CD14-positive monocyte (primary cell): ENCODE measurements at regions not wholly inside any gene's neighbourhood (a gene's known extent, or its start where the extent isn't known, plus 50 kb on each side); places are given as distances from the start of the nearest gene placed in this dataset.

Experiments
- DNase-seq, 3 donors: peaks; one replicate each; pipeline ENCODE4 v3.0.0-alpha.2; 2011 to 2022
- H2AFZ ChIP-seq: 2 replicates; pipeline ENCODE4 v1.6.0; 2012; ENCODE audit warnings: mild to moderate bottlenecking, low read depth, low read length, inconsistent platforms; ENCODE audit not compliant: insufficient read depth, poor library complexity, severe bottlenecking
- H3K27ac ChIP-seq, 2 donors: 1 replicate in 1 of 2; 2 replicates in 1 of 2; pipeline ENCODE4 v1.5.1; 2012 to 2013; ENCODE audit warnings: low read length in 2 of 2, control low read depth in 1 of 2, inconsistent platforms in 1 of 2, low read depth in 1 of 2, mild to moderate bottlenecking in 1 of 2
- H3K27me3 ChIP-seq, 2 donors: one replicate each; pipeline versions ENCODE4 v1.6.0 to v1.6.1; 2011 to 2013; ENCODE audit warnings: low read length in 2 of 2; ENCODE audit not compliant: control insufficient read depth in 2 of 2, insufficient read depth in 2 of 2
- H3K36me3 ChIP-seq, 2 donors: replicated peaks in 1 of 2; 1 replicate in 1 of 2; 2 replicates in 1 of 2; pipeline versions ENCODE4 v1.5.1 to v1.6.1; 2012 to 2013; ENCODE audit warnings: low read length in 2 of 2, control low read depth in 1 of 2, inconsistent platforms in 1 of 2, mild to moderate bottlenecking in 1 of 2; ENCODE audit not compliant: insufficient read depth in 2 of 2, control insufficient read depth in 1 of 2
- H3K4me1 ChIP-seq, 2 donors: 1 replicate in 1 of 2; 2 replicates in 1 of 2; pipeline versions ENCODE4 v1.5.1 to v1.6.1; 2012 to 2013; ENCODE audit warnings: low read length in 2 of 2, control low read depth in 1 of 2, inconsistent platforms in 1 of 2, mild to moderate bottlenecking in 1 of 2, moderate library complexity in 1 of 2; ENCODE audit not compliant: insufficient read depth in 2 of 2, control insufficient read depth in 1 of 2
- H3K4me2 ChIP-seq: replicated peaks from 2 replicates; pipeline ENCODE3; 2012; ENCODE audit warnings: low read length, moderate library complexity, mild to moderate bottlenecking; ENCODE audit not compliant: poor library complexity, severe bottlenecking; ENCODE audit errors: extremely low read depth
- H3K4me3 ChIP-seq, 3 experiments: fragments of 200-600 bp in 1 of 3; sonication (generic) in 1 of 3; replicated peaks in 1 of 3; 1 replicate in 2 of 3; 2 replicates in 1 of 3; pipeline ENCODE4 v1.5.1; 2011 to 2013; ENCODE audit warnings: low read length in 3 of 3, mild to moderate bottlenecking in 3 of 3, control low read depth in 2 of 3, low read depth in 2 of 3, inconsistent platforms in 1 of 3, moderate library complexity in 1 of 3
- H3K79me2 ChIP-seq: 2 replicates; pipeline ENCODE4 v1.6.0; 2012; ENCODE audit warnings: mild to moderate bottlenecking, control low read depth, inconsistent platforms, low read length, moderate library complexity; ENCODE audit not compliant: insufficient read depth
- H3K9ac ChIP-seq: 2 replicates; pipeline ENCODE4 v1.6.0; 2017; ENCODE audit warnings: low read length, mild to moderate bottlenecking; ENCODE audit not compliant: insufficient read depth, poor library complexity, severe bottlenecking
- H3K9me3 ChIP-seq, 2 donors: replicated peaks in 1 of 2; 1 replicate in 1 of 2; 2 replicates in 1 of 2; pipeline versions ENCODE4 v1.5.1 to v1.6.1; 2012 to 2013; ENCODE audit warnings: low read length in 2 of 2, control low read depth in 1 of 2; ENCODE audit not compliant: control insufficient read depth in 1 of 2, insufficient read depth in 1 of 2
- H4K20me1 ChIP-seq: 2 replicates; pipeline ENCODE4 v1.6.0; 2012; ENCODE audit warnings: mild to moderate bottlenecking, low read length, control low read depth, moderate library complexity; ENCODE audit not compliant: insufficient read depth
- H3K27ac Mint-ChIP-seq, 7 donors: one replicate each; pipeline ENCODE4 v1.8.0; 2020; ENCODE audit warnings: mild to moderate bottlenecking in 7 of 7, mixed read lengths in 7 of 7, moderate library complexity in 6 of 7, inconsistent platforms in 2 of 7
- H3K27me3 Mint-ChIP-seq, 3 donors: one replicate each; pipeline ENCODE4 v1.8.0; 2021 to 2022; ENCODE audit warnings: low read depth in 3 of 3, mild to moderate bottlenecking in 3 of 3, mixed read lengths in 3 of 3, moderate library complexity in 3 of 3, inconsistent platforms in 1 of 3
- H3K36me3 Mint-ChIP-seq, 2 donors: one replicate each; pipeline ENCODE4 v1.8.0; 2020; ENCODE audit warnings: mixed read lengths in 2 of 2, inconsistent platforms in 1 of 2, mild to moderate bottlenecking in 1 of 2
- H3K4me1 Mint-ChIP-seq: one replicate; pipeline ENCODE4 v1.8.0; 2020; ENCODE audit warnings: mild to moderate bottlenecking, mixed read lengths
- H3K4me3 Mint-ChIP-seq, 2 donors: one replicate each; pipeline ENCODE4 v1.8.0; 2020; ENCODE audit warnings: mild to moderate bottlenecking in 2 of 2, mixed read lengths in 2 of 2, moderate library complexity in 1 of 2
- H3K9me3 Mint-ChIP-seq, 7 donors: one replicate each; pipeline ENCODE4 v1.8.0; 2020 to 2022; ENCODE audit warnings: mixed read lengths in 7 of 7, mild to moderate bottlenecking in 6 of 7, moderate library complexity in 6 of 7, inconsistent platforms in 2 of 7
- WGBS: methylation state at CpG from one replicate; pipeline ENCODE4 v1.1.5; 2013; ENCODE audit warnings: missing lambda C conversion rate; ENCODE audit not compliant: insufficient coverage; 5-methylcytosine and 5-hydroxymethylcytosine counted together
- intact Hi-C, 2 donors: fragments of 100-400 bp; cut with micrococcal nuclease; formaldehyde crosslinking; loops; one replicate each; pipeline versions ENCODE4 v1.15.0 to v1.15.1; 2023
- TF ChIP-seq, protein P1 (sequence below): fragments of 200-600 bp; IDR thresholded peaks from one replicate; pipeline ENCODE4 v1.8.0; 2022; ENCODE audit warnings: antibody characterized with exemption, mild to moderate bottlenecking

DNA sequence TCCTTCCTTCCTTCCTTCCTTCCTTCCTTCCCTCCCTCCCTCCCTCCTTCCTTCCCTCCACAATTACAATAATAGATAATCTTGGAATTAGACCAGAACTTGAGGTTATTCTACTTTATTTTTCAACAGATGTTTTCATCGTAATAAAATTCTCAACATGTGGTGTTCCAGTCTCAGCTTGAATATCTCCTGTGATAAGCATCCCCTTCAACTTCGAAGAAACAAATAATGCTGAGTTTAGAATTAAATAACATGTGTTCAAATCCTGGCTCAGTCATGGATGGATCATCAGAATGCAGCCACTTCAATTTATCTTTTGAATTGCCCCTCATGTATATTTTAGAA is 91.4 kb upstream of the PAPPA start:
- Histone ChIP-seq H4K20me1 (no peaks in the 10 kb centered on the region), H3K4me2 (no peak overlapping the region), H3K9me3 (no peaks in the 10 kb centered on the region), H3K27ac (no peak overlapping the region), H3K4me1 (no peaks in the 10 kb centered on the region), H3K79me2 (no peaks in the 10 kb centered on the region), H2AFZ (no peak overlapping the region), H3K36me3 (no peaks in the 10 kb centered on the region), H3K27me3 (no peaks in the 10 kb centered on the region), H3K4me3 (no peak overlapping the region), H3K9ac (no peak overlapping the region)
- no CpG with 5 or more reads among the region's 2 CpGs for WGBS
- intact Hi-C loops, result no loop called here
- Mint-ChIP-seq H3K4me3 (no peak overlapping the region), H3K27me3 (no peaks in the 10 kb centered on the region), H3K4me1 (no peaks in the 10 kb centered on the region), H3K9me3 (peaks cover 0 to 6% (median 1%) of the 10 kb centered on the region in 7 donors), H3K27ac (no peak overlapping the region), H3K36me3 (no peaks in the 10 kb centered on the region)
- TF ChIP-seq, protein P1, sequence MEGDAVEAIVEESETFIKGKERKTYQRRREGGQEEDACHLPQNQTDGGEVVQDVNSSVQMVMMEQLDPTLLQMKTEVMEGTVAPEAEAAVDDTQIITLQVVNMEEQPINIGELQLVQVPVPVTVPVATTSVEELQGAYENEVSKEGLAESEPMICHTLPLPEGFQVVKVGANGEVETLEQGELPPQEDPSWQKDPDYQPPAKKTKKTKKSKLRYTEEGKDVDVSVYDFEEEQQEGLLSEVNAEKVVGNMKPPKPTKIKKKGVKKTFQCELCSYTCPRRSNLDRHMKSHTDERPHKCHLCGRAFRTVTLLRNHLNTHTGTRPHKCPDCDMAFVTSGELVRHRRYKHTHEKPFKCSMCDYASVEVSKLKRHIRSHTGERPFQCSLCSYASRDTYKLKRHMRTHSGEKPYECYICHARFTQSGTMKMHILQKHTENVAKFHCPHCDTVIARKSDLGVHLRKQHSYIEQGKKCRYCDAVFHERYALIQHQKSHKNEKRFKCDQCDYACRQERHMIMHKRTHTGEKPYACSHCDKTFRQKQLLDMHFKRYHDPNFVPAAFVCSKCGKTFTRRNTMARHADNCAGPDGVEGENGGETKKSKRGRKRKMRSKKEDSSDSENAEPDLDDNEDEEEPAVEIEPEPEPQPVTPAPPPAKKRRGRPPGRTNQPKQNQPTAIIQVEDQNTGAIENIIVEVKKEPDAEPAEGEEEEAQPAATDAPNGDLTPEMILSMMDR, result no peak
- DNase-seq, result no peak

DNA sequence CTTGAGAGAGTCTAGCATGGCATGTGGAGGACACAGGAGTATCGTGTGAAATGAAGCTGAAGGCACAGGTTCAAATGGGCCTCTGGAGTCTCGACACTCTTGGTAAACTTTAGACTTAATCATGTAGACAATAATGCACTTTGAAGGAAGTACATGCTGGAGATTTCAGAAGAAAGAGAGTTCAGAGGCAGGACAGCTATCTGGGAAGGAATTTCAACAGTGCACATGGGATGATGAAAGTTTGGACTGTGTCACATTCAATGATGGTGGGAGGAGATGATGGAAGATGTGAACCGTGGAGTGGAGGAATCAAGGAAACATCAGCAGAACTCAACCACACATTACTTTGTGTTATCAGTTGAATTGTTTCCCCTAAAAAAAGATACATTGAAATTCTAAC is 88.6 kb upstream of the PAPPA start:
- no peak overlapping the region for H3K27ac ChIP-seq
- no peak overlapping the region for H2AFZ ChIP-seq
- H3K4me3 Mint-ChIP-seq, result no peak overlapping the region
- no peaks in the 10 kb centered on the region for H3K36me3 Mint-ChIP-seq
- H3K27me3 ChIP-seq, result no peaks in the 10 kb centered on the region
- no CpG with 5 or more reads among the region's 3 CpGs for whole genome bisulfite sequencing
- H3K9ac ChIP-seq, result no peak overlapping the region
- H3K36me3 ChIP-seq, result no peaks in the 10 kb centered on the region
- H3K4me1 Mint-ChIP-seq, result no peaks in the 10 kb centered on the region
- no peaks in the 10 kb centered on the region for H3K27me3 Mint-ChIP-seq
- peaks cover 0 to 6% (median 0%) of the 10 kb centered on the region in 7 donors for H3K9me3 Mint-ChIP-seq
- H3K4me2 ChIP-seq, result no peak overlapping the region
- no peaks in the 10 kb centered on the region for H3K9me3 ChIP-seq
- DNase-seq, result no peak
- intact Hi-C loops, result no loop called here
- no peak overlapping the region for H3K4me3 ChIP-seq
- no peaks in the 10 kb centered on the region for H3K79me2 ChIP-seq
- TF ChIP-seq, protein P1, result no peak
- no peak overlapping the region for H3K27ac Mint-ChIP-seq
- no peaks in the 10 kb centered on the region for H4K20me1 ChIP-seq
- H3K4me1 ChIP-seq, result no peaks in the 10 kb centered on the region
